C4-2B (cell line): ENCODE measurements at regions not wholly inside any gene's neighbourhood (a gene's known extent, or its start where the extent isn't known, plus 50 kb on each side); places are given as distances from the start of the nearest gene placed in this dataset.

Source experiments
- CTCF ChIP-seq: fragments of 450-650 bp; conservative IDR thresholded peaks from 2 replicates; pipeline ENCODE4 v1.5.1; 2017; ENCODE audit warnings: mild to moderate bottlenecking
- ZFX ChIP-seq: fragments of 450-650 bp; IDR thresholded peaks from 2 replicates; pipeline ENCODE4 v1.6.1; 2017

DNA sequence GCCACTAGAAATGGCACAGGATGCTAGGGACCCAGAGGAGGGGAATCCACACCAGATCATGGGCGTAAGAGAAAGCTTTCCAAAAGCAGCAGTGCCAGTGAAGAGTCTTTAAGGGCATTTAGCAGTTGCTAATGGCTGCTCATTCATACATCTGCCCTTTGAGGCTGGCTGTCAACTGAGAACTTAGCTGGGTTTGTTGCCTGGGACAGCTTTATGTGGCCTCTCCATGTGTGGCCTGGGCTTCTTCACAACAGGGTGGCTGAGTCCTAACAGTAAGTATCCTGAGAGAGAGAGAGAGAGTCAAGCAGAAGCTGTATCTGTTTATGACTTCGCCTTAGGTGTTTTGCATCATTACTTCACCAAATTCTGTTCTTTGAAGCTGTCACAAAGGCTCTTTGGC is 286.1 kb upstream of the KCNJ16 start:
- TF ChIP-seq CTCF (no peak), ZFX (no peak)
